Muscle layer of colon (tissue), 2 donors: ENCODE measurements at regions not wholly inside any gene's neighbourhood (a gene's known extent, or its start where the extent isn't known, plus 50 kb on each side); places are given as distances from the start of the nearest gene placed in this dataset.

Experiments used
- H3K27ac ChIP-seq: one replicate; pipeline ENCODE4 v1.7.0; 2013; ENCODE audit warnings: low read depth, mild to moderate bottlenecking, low read length, moderate library complexity
- H3K27me3 ChIP-seq, 2 donors: one replicate each; pipeline ENCODE4 v1.7.0; 2013; ENCODE audit warnings: low read length in 2 of 2, mild to moderate bottlenecking in 2 of 2; ENCODE audit not compliant: insufficient read depth in 2 of 2, control insufficient read depth in 1 of 2
- H3K36me3 ChIP-seq: one replicate; pipeline ENCODE4 v1.7.0; 2013; ENCODE audit warnings: mild to moderate bottlenecking, low read length; ENCODE audit not compliant: insufficient read depth
- H3K4me1 ChIP-seq: one replicate; pipeline ENCODE4 v1.7.0; 2013; ENCODE audit warnings: mild to moderate bottlenecking, low read length; ENCODE audit not compliant: insufficient read depth
- H3K4me3 ChIP-seq, 2 donors: one replicate each; pipeline ENCODE4 v1.7.0; 2013; ENCODE audit warnings: low read length in 2 of 2, low read depth in 1 of 2, mild to moderate bottlenecking in 1 of 2, moderate library complexity in 1 of 2
- H3K9ac ChIP-seq: one replicate; pipeline ENCODE4 v1.7.0; 2013; ENCODE audit warnings: low read length
- H3K9me3 ChIP-seq: one replicate; pipeline ENCODE4 v1.7.0; 2013; ENCODE audit warnings: mild to moderate bottlenecking, low read length
- donor health status: abdominal sarcoma.
- donor health status: Adenocarcinoma of cecum.

DNA sequence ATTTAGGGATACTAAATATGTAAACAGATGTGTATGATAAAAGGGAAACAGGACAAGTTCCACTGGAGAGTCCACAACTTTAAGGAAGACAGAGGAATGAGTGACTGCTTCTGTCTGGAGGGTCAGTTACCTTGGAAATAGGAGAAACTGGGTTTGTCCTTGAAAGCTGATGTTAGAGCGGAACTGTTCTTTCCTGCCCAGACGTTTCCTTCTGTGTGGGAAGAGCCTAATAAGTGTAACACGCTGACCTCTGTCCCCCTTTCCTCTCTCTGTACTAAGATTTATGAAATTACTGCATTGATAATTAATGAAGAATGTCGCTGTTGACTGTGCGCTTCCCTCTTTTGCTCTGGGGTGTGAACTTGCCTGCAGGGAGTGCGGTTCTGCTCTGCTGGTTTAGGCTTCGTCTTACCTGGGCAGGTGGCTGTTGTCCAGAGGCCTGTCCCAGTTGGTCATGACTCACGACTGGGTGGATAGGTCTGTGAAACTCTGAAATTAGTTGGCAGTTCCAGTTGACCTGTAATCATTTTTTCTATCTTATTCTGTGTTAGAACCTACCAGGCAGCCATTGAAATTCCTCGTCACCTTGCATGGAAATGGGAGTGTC lies 126.8 kb downstream of the MTRR start:
- H3K27ac ChIP-seq, result no peak overlapping the region
- no peaks in the 10 kb centered on the region for H3K27me3 ChIP-seq
- H3K9me3 ChIP-seq, result no peaks in the 10 kb centered on the region
- no peak overlapping the region for H3K4me3 ChIP-seq
- no peaks in the 10 kb centered on the region for H3K4me1 ChIP-seq
- no peaks in the 10 kb centered on the region for H3K36me3 ChIP-seq
- no peak overlapping the region for H3K9ac ChIP-seq

DNA sequence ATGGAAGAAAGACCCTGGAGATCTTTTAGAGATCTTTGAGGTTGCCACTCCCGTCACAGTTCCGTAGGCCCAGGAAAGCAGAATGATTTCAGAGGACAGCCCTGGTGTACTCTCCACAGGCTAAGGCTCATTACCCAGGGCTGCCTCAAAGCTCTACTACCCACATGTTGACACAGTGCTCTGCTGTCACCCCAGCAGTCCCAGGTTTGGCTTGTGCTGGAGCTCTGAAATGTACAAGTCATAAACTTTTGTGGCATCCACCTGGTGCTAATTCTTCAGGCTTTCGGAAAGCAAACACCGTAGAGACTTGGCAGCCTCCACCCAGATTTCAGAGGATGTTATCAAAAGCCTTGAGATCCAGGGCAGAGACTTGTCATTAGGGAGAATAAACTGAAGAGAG lies 136.5 kb downstream of the MTRR start:
- H3K36me3 ChIP-seq, result no peaks in the 10 kb centered on the region
- H3K27me3 ChIP-seq, result no peaks in the 10 kb centered on the region
- no peaks in the 10 kb centered on the region for H3K9me3 ChIP-seq
- H3K27ac ChIP-seq, result no peak overlapping the region
- H3K9ac ChIP-seq, result no peak overlapping the region
- no peak overlapping the region for H3K4me3 ChIP-seq
- no peaks in the 10 kb centered on the region for H3K4me1 ChIP-seq

DNA sequence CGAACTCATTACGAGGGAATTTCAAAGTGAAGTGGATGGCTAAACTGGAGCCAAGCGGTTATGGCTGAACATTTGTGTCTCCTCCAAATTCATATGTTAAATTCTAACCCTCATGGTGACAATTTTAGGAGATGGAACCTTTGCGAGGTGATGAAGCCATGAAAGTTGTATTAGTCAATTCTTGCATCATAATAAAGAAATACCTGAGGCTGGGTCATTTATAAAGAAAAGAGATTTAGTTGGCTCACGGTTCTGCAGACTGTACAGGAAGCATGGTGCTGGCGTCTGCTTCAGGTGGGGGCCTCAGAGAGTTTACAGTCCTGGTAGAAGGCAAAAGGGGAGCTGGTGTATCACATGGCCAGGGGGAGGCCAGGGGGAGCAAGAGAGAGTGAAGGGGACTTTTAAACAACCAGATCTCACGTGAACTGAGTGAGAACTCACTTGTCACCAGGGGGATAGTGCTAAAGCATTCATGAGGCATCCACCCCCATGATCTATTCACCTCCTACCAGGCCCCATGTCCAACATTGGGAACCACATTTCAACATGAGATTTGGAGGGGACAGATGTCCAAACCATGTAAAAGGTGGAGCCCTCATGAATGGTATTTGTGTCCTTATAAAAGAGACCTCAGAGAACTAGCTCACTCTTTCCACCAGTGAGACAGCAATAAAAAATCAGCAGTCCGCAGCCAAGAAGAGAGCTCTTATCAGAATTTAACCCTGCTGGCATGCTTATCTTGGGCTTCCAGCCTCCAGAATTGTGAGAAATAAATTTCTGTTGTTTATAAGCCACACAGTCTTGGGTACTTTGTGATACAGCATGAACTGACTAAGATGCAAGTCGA lies 143.4 kb downstream of the MTRR start:
- no peaks in the 10 kb centered on the region for H3K36me3 ChIP-seq
- no peak overlapping the region for H3K4me3 ChIP-seq
- no peaks in the 10 kb centered on the region for H3K9me3 ChIP-seq
- H3K9ac ChIP-seq, result no peak overlapping the region
- no peak overlapping the region for H3K27ac ChIP-seq
- no peaks in the 10 kb centered on the region for H3K27me3 ChIP-seq
- H3K4me1 ChIP-seq, result no peaks in the 10 kb centered on the region

DNA sequence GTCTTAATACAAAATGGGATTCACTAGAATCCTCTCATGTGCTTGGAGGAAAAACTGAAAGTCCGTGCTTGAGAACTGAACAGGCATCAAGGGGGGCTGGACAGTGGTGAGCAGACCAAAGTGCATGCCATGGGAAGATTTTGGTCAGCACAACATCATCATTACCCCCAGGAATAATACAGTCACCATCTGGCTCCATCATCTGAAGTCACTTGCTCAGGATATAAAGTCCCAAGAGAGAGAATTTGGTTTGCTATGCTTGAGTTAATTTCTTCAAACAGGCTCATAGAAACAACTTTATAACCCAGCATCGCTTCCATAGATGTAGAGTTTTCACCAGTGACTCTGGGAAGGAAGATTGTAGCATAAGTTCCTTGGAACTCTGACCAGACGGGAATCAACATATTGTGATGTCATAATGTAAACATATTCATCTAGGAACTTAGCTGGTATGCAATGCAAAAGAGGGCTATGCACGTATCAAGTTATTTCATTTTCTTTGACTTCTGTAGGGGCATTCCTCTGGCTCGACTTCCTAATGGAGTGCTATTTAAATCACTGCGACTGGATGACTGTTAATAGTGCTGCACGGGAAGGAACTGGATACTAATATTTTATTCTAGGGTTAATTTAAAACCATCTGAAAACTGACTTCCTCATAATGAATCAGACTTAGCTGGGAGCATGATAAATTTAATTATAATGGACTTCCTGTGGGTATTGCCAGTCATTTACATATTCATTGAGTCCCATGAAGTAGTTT lies 145.2 kb downstream of the MTRR start:
- Histone ChIP-seq H3K27ac (no peak overlapping the region), H3K4me3 (no peak overlapping the region)

DNA sequence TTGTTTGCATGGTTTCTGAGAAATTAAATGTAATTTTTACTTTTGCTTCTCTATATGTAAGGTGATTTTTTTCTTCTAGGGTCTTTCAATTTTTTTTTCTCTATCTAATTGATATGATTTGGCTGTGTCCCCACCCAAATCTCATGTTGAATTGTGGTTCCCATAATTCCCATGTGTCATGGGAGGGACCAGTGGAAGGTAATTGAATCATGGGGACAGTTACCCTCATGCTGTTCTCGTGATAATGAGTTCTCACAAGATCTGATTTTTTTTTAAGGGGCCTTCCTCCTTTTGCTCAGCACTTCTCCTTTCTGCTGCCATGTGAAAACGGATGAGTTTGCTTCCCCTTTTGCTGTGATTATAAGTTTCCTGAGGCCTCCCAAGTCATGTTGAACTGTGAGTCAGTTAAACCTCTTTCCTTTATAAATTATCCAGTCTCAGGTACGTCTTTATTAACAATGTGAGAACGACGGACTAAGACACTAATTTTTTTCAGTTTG lies 150.8 kb downstream of the MTRR start:
- Histone ChIP-seq H3K27me3 (no peaks in the 10 kb centered on the region), H3K4me1 (no peaks in the 10 kb centered on the region), H3K4me3 (no peak overlapping the region), H3K9me3 (no peaks in the 10 kb centered on the region), H3K27ac (no peak overlapping the region), H3K9ac (no peak overlapping the region), H3K36me3 (no peaks in the 10 kb centered on the region)

More for the DNA sequence above, 145.2 kb downstream of the MTRR start:
- Histone ChIP-seq H3K9me3 (no peaks in the 10 kb centered on the region), H3K9ac (no peak overlapping the region), H3K4me1 (no peaks in the 10 kb centered on the region), H3K36me3 (no peaks in the 10 kb centered on the region), H3K27me3 (no peaks in the 10 kb centered on the region)

DNA sequence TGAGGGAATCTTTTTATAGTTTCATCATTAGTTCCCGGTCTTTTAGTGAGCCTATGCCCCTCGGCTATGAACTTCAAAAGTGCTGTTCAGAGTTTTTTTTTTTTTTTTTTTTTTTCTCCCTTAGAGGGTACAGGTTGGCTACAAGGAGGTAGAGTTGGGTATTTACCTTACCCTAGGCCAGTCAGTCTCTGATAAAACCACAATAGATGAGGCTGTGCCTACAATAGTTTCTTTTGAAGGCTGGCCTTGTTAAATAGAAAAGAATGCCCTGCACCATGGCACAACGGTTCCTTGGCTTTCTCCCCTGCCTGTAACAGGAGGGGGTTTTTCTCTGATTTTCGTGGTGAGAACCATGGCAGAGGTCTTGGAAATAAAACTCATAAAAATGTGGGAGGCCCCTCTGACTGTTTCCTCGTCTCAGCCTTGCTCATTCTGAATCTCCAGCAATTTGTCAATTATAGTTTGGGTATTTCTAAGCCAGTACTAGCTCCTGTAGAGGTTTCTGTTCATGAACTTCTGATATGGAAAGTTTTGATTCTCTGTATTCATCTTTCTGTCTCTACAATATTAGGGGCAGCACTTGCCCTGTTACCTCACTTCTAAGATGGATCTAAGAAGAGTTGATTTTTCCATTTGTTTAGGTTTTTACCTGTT lies 152.0 kb downstream of the MTRR start:
- no peak overlapping the region for H3K27ac ChIP-seq
- H3K4me1 ChIP-seq, result no peaks in the 10 kb centered on the region
- no peaks in the 10 kb centered on the region for H3K9me3 ChIP-seq
- no peak overlapping the region for H3K9ac ChIP-seq
- no peaks in the 10 kb centered on the region for H3K27me3 ChIP-seq
- no peaks in the 10 kb centered on the region for H3K36me3 ChIP-seq
- H3K4me3 ChIP-seq, result no peak overlapping the region

DNA sequence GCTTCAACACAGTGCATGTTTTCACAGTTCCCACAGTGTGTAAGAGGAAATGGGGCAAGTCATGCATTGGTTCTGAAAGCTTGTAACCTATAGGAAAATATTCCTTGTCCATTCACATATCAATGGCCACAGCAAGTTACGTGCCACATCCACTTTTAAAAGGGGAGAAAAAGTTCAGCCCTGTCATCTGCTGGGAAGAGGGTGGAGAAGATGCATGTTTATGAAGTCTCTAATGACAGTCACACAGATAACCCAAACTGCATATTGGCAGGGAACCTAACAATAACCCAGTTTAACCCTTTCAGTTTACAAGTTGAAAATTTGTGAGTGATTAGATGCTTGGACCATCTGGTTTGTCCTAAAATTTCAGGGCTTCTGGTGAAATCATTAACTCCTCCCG lies 159.3 kb downstream of the MTRR start:
- H3K36me3 ChIP-seq, result no peaks in the 10 kb centered on the region
- no peak overlapping the region for H3K9ac ChIP-seq
- H3K27me3 ChIP-seq, result no peaks in the 10 kb centered on the region
- H3K27ac ChIP-seq, result no peak overlapping the region
- no peaks in the 10 kb centered on the region for H3K9me3 ChIP-seq
- no peak overlapping the region for H3K4me3 ChIP-seq
- H3K4me1 ChIP-seq, result no peaks in the 10 kb centered on the region

DNA sequence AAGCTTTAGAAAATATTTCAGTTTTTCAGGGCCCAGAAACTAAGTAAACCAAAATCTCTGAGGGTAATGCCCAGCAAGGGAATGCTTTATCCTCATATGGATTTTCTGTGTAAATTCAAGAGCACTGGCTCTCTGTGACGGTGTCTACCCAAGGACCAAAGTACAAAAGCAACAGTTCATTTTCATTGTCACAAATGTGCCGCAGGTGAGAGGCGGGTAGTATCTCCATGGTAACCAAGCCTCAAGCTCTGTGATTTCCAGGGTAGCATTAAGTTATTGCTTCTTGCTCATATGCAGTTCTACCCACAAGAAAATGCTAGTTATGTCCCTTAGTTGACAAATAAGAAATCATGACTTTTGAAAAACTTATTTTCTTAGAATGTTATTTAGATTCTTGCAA lies 164.3 kb downstream of the MTRR start:
- Histone ChIP-seq H3K9me3 (no peaks in the 10 kb centered on the region), H3K9ac (no peak overlapping the region), H3K36me3 (no peaks in the 10 kb centered on the region)

DNA sequence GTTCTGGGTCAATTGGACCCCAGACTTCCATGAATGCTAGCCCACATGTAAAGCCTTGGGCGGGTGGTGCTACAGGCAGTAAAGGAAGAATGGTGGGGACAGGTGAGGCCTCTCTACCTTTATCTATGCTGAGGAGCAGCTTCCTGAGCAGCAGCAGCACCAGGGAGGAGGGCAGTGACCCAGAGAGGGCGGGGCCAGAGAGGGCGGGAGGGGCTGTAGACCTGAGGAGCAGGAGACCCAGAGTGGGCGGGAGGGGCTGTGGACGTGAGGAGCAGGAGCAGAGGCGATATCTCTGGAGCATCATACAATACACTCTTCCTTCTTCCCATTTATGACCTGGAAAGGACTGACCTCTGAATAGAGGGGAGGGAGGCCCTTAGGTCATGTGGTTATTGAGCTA lies 165.9 kb downstream of the MTRR start:
- H3K4me1 ChIP-seq, result no peaks in the 10 kb centered on the region
- H3K27me3 ChIP-seq, result no peaks in the 10 kb centered on the region
- no peak overlapping the region for H3K9ac ChIP-seq
- no peaks in the 10 kb centered on the region for H3K9me3 ChIP-seq
- H3K4me3 ChIP-seq, result no peak overlapping the region
- H3K36me3 ChIP-seq, result no peaks in the 10 kb centered on the region
- H3K27ac ChIP-seq, result no peak overlapping the region

More for the DNA sequence above, 164.3 kb downstream of the MTRR start:
- Histone ChIP-seq H3K4me3 (no peak overlapping the region), H3K4me1 (no peaks in the 10 kb centered on the region), H3K27ac (no peak overlapping the region), H3K27me3 (no peaks in the 10 kb centered on the region)

DNA sequence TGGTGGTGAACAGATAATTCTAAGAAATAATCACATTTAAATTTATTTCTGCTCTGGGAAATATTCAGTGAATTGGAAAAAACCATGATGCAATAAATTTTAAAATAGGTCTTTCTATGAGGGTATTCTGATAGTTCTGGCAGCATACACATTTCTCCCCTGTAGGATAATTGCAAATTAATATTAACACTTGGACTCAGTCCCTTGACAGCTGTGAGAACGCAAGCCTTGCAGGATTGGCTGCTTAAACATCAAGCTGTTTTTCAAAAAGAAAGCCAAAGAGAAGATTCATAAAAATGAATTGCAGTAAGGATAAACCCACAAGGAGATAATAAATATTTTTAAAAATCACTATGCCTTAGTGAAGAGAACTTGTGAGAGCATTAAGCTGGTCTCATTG lies 180.0 kb downstream of the MTRR start:
- Histone ChIP-seq H3K9me3 (no peaks in the 10 kb centered on the region), H3K4me1 (no peaks in the 10 kb centered on the region), H3K4me3 (no peak overlapping the region), H3K27ac (no peak overlapping the region), H3K36me3 (no peaks in the 10 kb centered on the region), H3K9ac (no peak overlapping the region), H3K27me3 (no peaks in the 10 kb centered on the region)

DNA sequence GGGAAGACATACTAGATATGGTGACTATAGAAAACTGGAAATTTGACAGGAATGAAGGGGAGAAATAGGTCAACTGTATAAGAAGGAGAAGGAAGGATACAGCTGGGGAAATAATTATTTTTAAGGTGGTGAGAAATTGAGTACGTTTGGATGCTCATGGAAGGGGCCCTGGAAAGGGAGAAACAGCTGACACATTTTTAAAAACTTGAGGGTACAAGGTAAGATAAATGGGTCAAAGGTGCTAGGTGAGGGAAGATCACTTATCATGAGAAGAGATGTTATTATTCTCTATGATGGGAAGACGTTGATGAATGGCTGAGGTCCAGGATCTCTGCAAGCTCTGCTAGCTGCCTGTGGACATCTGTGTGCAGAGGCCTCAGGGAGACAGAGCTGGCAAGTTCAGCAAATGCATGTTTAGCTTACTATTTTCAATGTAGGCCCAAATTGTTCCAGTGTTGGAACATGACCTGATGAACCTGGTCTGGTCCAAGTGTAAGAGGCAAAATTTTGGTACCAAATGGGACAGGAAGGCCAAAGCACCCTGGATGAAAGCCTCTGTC lies 181.7 kb downstream of the MTRR start:
- Histone ChIP-seq H3K27ac (no peak overlapping the region), H3K27me3 (no peaks in the 10 kb centered on the region), H3K4me1 (no peaks in the 10 kb centered on the region), H3K9ac (no peak overlapping the region), H3K9me3 (no peaks in the 10 kb centered on the region), H3K36me3 (no peaks in the 10 kb centered on the region), H3K4me3 (no peak overlapping the region)
